ENCODE measurements at regions not wholly inside any gene's neighbourhood (a gene's known extent, or its start where the extent isn't known, plus 50 kb on each side); places are given as distances from the start of the nearest gene placed in this dataset.
"Not testable (repeated sequence)": the region's sequence is repeated elsewhere in the genome, so short reads cannot be mapped to it uniquely, and the experiment has no call there.

- H3K4me3 ChIP-seq (replicated peaks; ENCODE audit: low read depth, low read length) = no peak overlapping the region
- DNase-seq (ENCODE audit: extremely low read depth, low read depth) = no peak
- TF ChIP-seq, protein P1, sequence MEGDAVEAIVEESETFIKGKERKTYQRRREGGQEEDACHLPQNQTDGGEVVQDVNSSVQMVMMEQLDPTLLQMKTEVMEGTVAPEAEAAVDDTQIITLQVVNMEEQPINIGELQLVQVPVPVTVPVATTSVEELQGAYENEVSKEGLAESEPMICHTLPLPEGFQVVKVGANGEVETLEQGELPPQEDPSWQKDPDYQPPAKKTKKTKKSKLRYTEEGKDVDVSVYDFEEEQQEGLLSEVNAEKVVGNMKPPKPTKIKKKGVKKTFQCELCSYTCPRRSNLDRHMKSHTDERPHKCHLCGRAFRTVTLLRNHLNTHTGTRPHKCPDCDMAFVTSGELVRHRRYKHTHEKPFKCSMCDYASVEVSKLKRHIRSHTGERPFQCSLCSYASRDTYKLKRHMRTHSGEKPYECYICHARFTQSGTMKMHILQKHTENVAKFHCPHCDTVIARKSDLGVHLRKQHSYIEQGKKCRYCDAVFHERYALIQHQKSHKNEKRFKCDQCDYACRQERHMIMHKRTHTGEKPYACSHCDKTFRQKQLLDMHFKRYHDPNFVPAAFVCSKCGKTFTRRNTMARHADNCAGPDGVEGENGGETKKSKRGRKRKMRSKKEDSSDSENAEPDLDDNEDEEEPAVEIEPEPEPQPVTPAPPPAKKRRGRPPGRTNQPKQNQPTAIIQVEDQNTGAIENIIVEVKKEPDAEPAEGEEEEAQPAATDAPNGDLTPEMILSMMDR (IDR thresholded peaks at IDR 0.05; ENCODE audit: low read depth, low read length, missing control alignments) = no peak
These were observed 138.1 kb downstream of the ARL5B start for GRCh38 chr10:18797286-18797685.

DNA sequence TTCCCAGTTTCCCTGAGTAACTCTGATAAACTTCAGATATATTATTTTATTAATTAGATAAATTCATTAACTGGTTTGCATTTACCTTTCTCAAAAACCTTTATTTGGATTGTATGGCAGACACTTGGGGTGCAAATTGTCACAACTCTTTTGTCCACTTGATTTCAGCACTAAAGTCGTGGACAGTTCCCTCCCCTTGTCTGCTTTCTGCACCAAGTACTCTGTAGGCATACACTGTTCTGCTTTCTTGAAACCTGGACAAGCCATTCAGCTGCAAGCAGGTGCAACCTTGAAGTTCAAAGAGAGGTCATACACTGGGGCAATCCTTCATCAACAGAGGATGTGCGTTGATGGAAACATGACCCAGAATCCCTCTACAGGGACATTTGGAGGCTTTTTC, 162.9 kb downstream of the ARL5B start:
- no peak for DNase-seq (ENCODE audit: extremely low read depth, low read depth)
- TF ChIP-seq, protein P1 (IDR thresholded peaks at IDR 0.05; ENCODE audit: low read depth, low read length, missing control alignments) = no peak
- no peak overlapping the region for H3K4me3 ChIP-seq (replicated peaks; ENCODE audit: low read depth, low read length)

DNA sequence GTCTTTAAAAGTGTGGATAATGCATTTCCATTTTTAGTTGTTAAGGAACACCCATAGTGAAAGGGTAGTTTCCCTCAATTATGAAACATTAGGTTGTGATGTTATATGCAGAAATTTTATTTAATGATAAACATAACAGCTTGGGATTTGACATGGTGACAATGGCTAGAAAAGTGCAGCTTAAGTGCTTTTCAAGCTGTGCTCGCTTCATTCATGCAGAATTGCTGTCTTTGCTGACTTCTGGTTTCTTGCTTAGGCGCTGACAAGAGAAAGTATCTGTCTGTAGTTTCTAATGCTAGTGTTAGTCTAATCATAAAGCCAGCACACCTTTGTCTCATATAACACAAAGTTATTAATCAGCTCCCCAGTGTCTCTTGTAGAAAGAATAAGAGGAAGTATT, 170.0 kb downstream of the ARL5B start:
- TF ChIP-seq, protein P1 (IDR thresholded peaks at IDR 0.05; ENCODE audit: low read depth, low read length, missing control alignments) = no peak
- no peak overlapping the region for H3K4me3 ChIP-seq (replicated peaks; ENCODE audit: low read depth, low read length)
- DNase-seq (ENCODE audit: extremely low read depth, low read depth) = no peak

DNA sequence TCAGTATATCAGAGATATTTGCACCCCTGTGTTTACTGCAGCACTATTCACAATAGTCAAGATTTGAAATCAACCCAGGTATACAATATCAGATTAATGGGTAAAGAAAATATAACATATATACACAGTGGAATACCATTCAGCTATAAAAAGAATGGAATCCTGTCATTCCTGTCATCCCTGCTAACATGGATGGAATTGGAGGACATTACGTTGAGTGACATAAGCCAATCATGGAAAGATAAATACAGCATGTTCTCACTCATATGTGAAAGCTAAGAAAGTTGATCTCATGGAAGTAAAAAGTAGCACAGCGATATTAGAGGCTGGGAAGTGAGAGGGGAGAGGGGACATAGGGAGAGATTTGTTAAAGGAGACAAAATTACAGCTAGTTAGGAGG, 171.0 kb downstream of the ARL5B start:
- no peak for DNase-seq (ENCODE audit: extremely low read depth, low read depth)
- no peak overlapping the region for H3K4me3 ChIP-seq (replicated peaks; ENCODE audit: low read depth, low read length)
- TF ChIP-seq, protein P1 (IDR thresholded peaks at IDR 0.05; ENCODE audit: low read depth, low read length, missing control alignments) = no peak

DNA sequence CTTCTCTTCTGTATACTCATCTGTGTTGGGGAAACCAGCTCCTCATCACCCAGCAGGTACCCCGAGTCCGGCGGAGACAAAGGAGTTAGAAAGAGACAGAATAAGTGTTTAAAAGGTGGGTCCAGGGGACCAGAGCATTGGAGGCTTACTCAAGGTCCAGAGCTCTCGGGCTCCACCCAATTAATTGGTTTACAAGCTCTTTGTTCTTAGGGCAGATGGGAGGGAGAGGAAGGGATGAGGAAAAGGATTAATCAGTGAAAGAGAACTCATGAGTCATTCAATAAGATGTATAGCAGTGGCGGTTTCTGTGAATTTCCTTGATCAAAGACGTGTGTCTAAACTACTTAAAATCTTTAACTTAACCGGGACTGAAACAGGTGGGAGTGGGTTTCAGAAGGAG, 192.0 kb upstream of the MALRD1 start:
- DNase-seq (ENCODE audit: extremely low read depth, low read depth); H3K4me3 ChIP-seq (replicated peaks; ENCODE audit: low read depth, low read length): not testable (repeated sequence)

DNA sequence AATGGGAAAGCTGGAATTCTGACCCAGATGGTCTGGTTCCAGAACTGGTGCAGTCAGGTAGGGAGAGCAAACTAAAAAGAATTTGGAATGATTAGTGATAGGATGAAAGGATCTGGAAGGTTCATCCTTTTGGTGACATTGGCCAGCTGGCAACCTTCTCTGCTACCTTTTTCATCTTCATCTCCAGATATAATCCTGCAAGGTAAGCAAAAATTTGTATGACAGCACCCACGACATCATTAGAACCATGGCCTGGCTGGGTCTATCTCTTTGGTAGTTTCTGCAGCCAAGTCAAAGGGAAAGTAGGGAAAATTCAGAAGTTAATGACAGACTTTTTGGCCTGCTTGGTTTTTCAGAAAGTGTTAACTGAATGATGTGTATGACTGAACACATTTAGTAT, 188.9 kb upstream of the MALRD1 start:
- DNase-seq (ENCODE audit: extremely low read depth, low read depth) = no peak
- H3K4me3 ChIP-seq (replicated peaks; ENCODE audit: low read depth, low read length) = no peak overlapping the region
- TF ChIP-seq, protein P1 (IDR thresholded peaks at IDR 0.05; ENCODE audit: low read depth, low read length, missing control alignments) = no peak

GRCh38 chr10:18860186-18860585, 188.4 kb upstream of the MALRD1 start:
- no peak overlapping the region for H3K4me3 ChIP-seq (replicated peaks; ENCODE audit: low read depth, low read length)
- DNase-seq (ENCODE audit: extremely low read depth, low read depth) = no peak
- TF ChIP-seq, protein P1 (IDR thresholded peaks at IDR 0.05; ENCODE audit: low read depth, low read length, missing control alignments) = no peak
